SK-N-SH (cell line): ENCODE measurements at regions not wholly inside any gene's neighbourhood (a gene's known extent, or its start where the extent isn't known, plus 50 kb on each side); places are given as distances from the start of the nearest gene placed in this dataset.

Source experiments
- CTCF ChIA-PET: fragments of 300-600, 350-600 bp; formaldehyde crosslinking; extraction: SDS; loops from one replicate; lab custom pipeline; 2021; lab: Yijun Ruan, JAX
- POLR2A ChIA-PET: fragments of 350-600 bp; sonication (Branson Sonifier 250); formaldehyde crosslinking; extraction: SDS; loops from one replicate; lab custom pipeline; 2020; ENCODE audit warnings: antibody characterized with exemption, inconsistent platforms; lab: Yijun Ruan, JAX
- DNase-seq: peaks from one replicate; pipeline ENCODE4 v3.0.0; 2012
- H2AFZ ChIP-seq: fragments of 200-600 bp; sonication (generic); 2 replicates; pipeline ENCODE4 v1.8.1; 2016; ENCODE audit warnings: antibody characterized with exemption, mild to moderate bottlenecking, low read depth
- H3F3A ChIP-seq: fragments of 200-600 bp; sonication (generic); replicated peaks from 2 replicates; pipeline ENCODE3; 2016; ENCODE audit warnings: antibody characterized with exemption, mild to moderate bottlenecking; ENCODE audit not compliant: insufficient read depth
- H3K27ac ChIP-seq, 2 experiments: fragments of 200-500 bp in 1 of 2; fragments of 200-600 bp in 1 of 2; sonication (Bioruptor generic) in 1 of 2; sonication (generic), shearing (Covaris generic) in 1 of 2; 2 replicates each; pipeline versions ENCODE4 v1.5.1 to v1.6.1; 2014 to 2016; ENCODE audit warnings: low read depth in 2 of 2, inconsistent platforms in 1 of 2, low read length in 1 of 2, mild to moderate bottlenecking in 1 of 2, mixed read lengths in 1 of 2
- H3K27me3 ChIP-seq: fragments of 200-600 bp; sonication (generic), shearing (Covaris generic); 2 replicates; pipeline ENCODE4 v1.6.1; 2016; ENCODE audit warnings: mixed run types; ENCODE audit not compliant: insufficient read depth
- H3K36me3 ChIP-seq, 2 experiments: fragments of 200-500 bp in 1 of 2; fragments of 200-600 bp in 1 of 2; sonication (Bioruptor generic) in 1 of 2; sonication (generic) in 1 of 2; replicated peaks in 1 of 2; 2 replicates each; pipeline versions ENCODE3 to v1.5.1; 2014 to 2016; ENCODE audit warnings: low read length in 1 of 2, mild to moderate bottlenecking in 1 of 2; ENCODE audit not compliant: insufficient read depth in 2 of 2, control insufficient read depth in 1 of 2
- H3K4me1 ChIP-seq, 2 experiments: fragments of 200-500 bp in 1 of 2; fragments of 200-600 bp in 1 of 2; sonication (Bioruptor generic) in 1 of 2; sonication (generic), shearing (Covaris generic) in 1 of 2; 2 replicates each; pipeline versions ENCODE4 v1.5.1 to v1.6.1; 2014 to 2016; ENCODE audit warnings: low read depth in 1 of 2, low read length in 1 of 2, mixed run types in 1 of 2; ENCODE audit not compliant: insufficient read depth in 2 of 2, control insufficient read depth in 1 of 2
- H3K4me2 ChIP-seq: fragments of 200-600 bp; sonication (generic), shearing (Covaris generic); 2 replicates; pipeline ENCODE4 v1.6.1; 2017; ENCODE audit warnings: mixed run types
- H3K4me3 ChIP-seq, 2 experiments: fragments of 200-500 bp in 1 of 2; fragments of 200-600 bp in 1 of 2; sonication (Bioruptor generic) in 1 of 2; sonication (generic), shearing (Covaris generic) in 1 of 2; 2 replicates each; pipeline versions ENCODE4 v1.5.1 to v1.8.1; 2014 to 2016; ENCODE audit warnings: low read depth in 2 of 2, inconsistent platforms in 1 of 2, low read length in 1 of 2, mild to moderate bottlenecking in 1 of 2, mixed read lengths in 1 of 2, moderate library complexity in 1 of 2
- H3K79me2 ChIP-seq: fragments of 200-600 bp; sonication (generic); 2 replicates; pipeline ENCODE4 v1.8.1; 2017; ENCODE audit warnings: mild to moderate bottlenecking; ENCODE audit not compliant: insufficient read depth
- H3K9ac ChIP-seq: fragments of 200-600 bp; sonication (generic); 2 replicates; pipeline ENCODE4 v1.6.1; 2017; ENCODE audit warnings: mixed run types
- H3K9me2 ChIP-seq: fragments of 200-600 bp; sonication (generic); 2 replicates; pipeline ENCODE4 v1.6.1; 2017; ENCODE audit warnings: mixed run types
- H3K9me3 ChIP-seq: fragments of 200-600 bp; sonication (generic); 2 replicates; pipeline ENCODE4 v1.6.1; 2017; ENCODE audit warnings: mixed run types, mild to moderate bottlenecking, moderate library complexity
- H4K20me1 ChIP-seq: fragments of 200-600 bp; sonication (generic); 2 replicates; pipeline ENCODE4 v1.6.1; 2017; ENCODE audit warnings: mild to moderate bottlenecking, mixed run types; ENCODE audit not compliant: insufficient read depth
- CTCF ChIP-seq: fragments of 200-600 bp; sonication (generic); IDR thresholded peaks from 2 replicates; pipeline ENCODE4 v1.6.1; 2017; ENCODE audit warnings: antibody characterized with exemption, mild to moderate bottlenecking, moderate library complexity
- ELF1 ChIP-seq: IDR thresholded peaks from 2 replicates; pipeline ENCODE4 v1.4.0; 2012
- EP300 ChIP-seq, 2 experiments: IDR thresholded peaks; 2 replicates each; pipeline versions ENCODE4 v1.4.0 to v1.6.1; 2012; ENCODE audit warnings: borderline replicate concordance in 1 of 2, low read depth in 1 of 2, low read length in 1 of 2
- FOSL2 ChIP-seq: IDR thresholded peaks from 2 replicates; pipeline ENCODE4 v1.4.0; 2012; ENCODE audit warnings: low read depth, mild to moderate bottlenecking, moderate library complexity, borderline replicate concordance
- MAX ChIP-seq: IDR thresholded peaks from 2 replicates; pipeline ENCODE4 v1.4.0; 2012; ENCODE audit warnings: low read depth
- MEF2A ChIP-seq: IDR thresholded peaks from 2 replicates; pipeline ENCODE4 v1.4.0; 2012; ENCODE audit warnings: low read depth, borderline replicate concordance
- MXI1 ChIP-seq: IDR thresholded peaks from 2 replicates; pipeline ENCODE4 v1.6.1; 2012; ENCODE audit warnings: mild to moderate bottlenecking, low read depth, low read length, improper control_type of control experiment
- NRF1 ChIP-seq: IDR thresholded peaks from 2 replicates; pipeline ENCODE4 v1.6.1; 2012; ENCODE audit warnings: low read depth, mild to moderate bottlenecking, low read length
- PBX3 ChIP-seq: IDR thresholded peaks from 2 replicates; pipeline ENCODE4; 2012
- POLR2AphosphoS5 ChIP-seq: IDR thresholded peaks from 2 replicates; pipeline ENCODE4 v1.6.1; 2012; ENCODE audit warnings: low read depth, low read length
- RAD21 ChIP-seq: IDR thresholded peaks from 2 replicates; pipeline ENCODE4 v1.6.1; 2012; ENCODE audit warnings: mild to moderate bottlenecking, low read length
- RCOR1 ChIP-seq: fragments of 150-350 bp; IDR thresholded peaks from 2 replicates; pipeline ENCODE4 v1.6.1; 2017; ENCODE audit warnings: antibody characterized with exemption, low read length
- RXRA ChIP-seq: IDR thresholded peaks from 2 replicates; pipeline ENCODE4 v1.4.0; 2012; ENCODE audit warnings: low read depth, mild to moderate bottlenecking, borderline replicate concordance
- SIN3A ChIP-seq: IDR thresholded peaks from 2 replicates; pipeline ENCODE4 v1.6.1; 2012; ENCODE audit warnings: low read depth, mild to moderate bottlenecking, low read length, moderate library complexity, borderline replicate concordance
- TAF1 ChIP-seq: IDR thresholded peaks from 2 replicates; pipeline ENCODE4 v1.6.1; 2012; ENCODE audit warnings: low read depth, mild to moderate bottlenecking, low read length, moderate library complexity, borderline replicate concordance
- TEAD4 ChIP-seq: IDR thresholded peaks from 2 replicates; pipeline ENCODE4 v1.4.0; 2012; ENCODE audit warnings: mild to moderate bottlenecking, borderline replicate concordance; ENCODE audit not compliant: insufficient read depth
- USF2 ChIP-seq: fragments of 150-350 bp; IDR thresholded peaks from 2 replicates; pipeline ENCODE4 v1.6.1; 2017; ENCODE audit warnings: antibody characterized with exemption, low read length, low read depth, borderline replicate concordance
- ZBTB33 ChIP-seq: IDR thresholded peaks from 2 replicates; pipeline ENCODE4 v1.4.0; 2012; ENCODE audit warnings: low read depth, borderline replicate concordance
- WGBS: methylation state at CpG from one replicate; pipeline ENCODE4 v1.1.6; 2017; ENCODE audit warnings: low lambda C conversion rate; 5-methylcytosine and 5-hydroxymethylcytosine counted together

GRCh38 chr16:50453446-50453845 lies 84.7 kb upstream of the BRD7 start:
- Histone ChIP-seq H3K9me2 (no peaks in the 10 kb centered on the region), H3K9ac (no peak overlapping the region), H3K4me2 (no peak overlapping the region), H3K79me2 (no peaks in the 10 kb centered on the region), H3K27me3 (no peaks in the 10 kb centered on the region; the same call in 1 of the 2 replicates), H3K27ac (no peak overlapping the region), H3K4me1 (peaks cover 0 to 12% of the 10 kb centered on the region in 2 experiments; a peak in 1 of 4 replicates), H3K36me3 (no peaks in the 10 kb centered on the region), H3F3A (no peaks in the 10 kb centered on the region), H3K9me3 (no peaks in the 10 kb centered on the region), H3K4me3 (no peak overlapping the region), H2AFZ (no peak overlapping the region), H4K20me1 (no peaks in the 10 kb centered on the region)
- WGBS, result 67% methylated on average over 5 of the region's 7 CpGs
- CTCF ChIA-PET, result no interaction called here
- TF ChIP-seq TEAD4 (no peak), RXRA (no peak), ELF1 (no peak), NRF1 (no peak), RAD21 (no peak), TAF1 (no peak), EP300 (IDR thresholded peaks at IDR 0.05; ENCODE audit: borderline replicate concordance in 1 of 2, low read depth in 1 of 2, low read length in 1 of 2) (no peak), ZBTB33 (no peak), RCOR1 (no peak), SIN3A (no peak), MXI1 (no peak), MAX (no peak), PBX3 (no peak), CTCF (no peak), USF2 (no peak), POLR2AphosphoS5 (no peak), MEF2A (no peak), FOSL2 (no peak)
- no peak for DNase-seq
- POLR2A ChIA-PET, result interaction anchor here (1.3 kb wide), 1 partner anchor 9 kb away, joined by 3 read pairs; no protein-coding TSS in a partner anchor
